ENCODE measurements at regions not wholly inside any gene's neighbourhood (a gene's known extent, or its start where the extent isn't known, plus 50 kb on each side); places are given as distances from the start of the nearest gene placed in this dataset.

DNA sequence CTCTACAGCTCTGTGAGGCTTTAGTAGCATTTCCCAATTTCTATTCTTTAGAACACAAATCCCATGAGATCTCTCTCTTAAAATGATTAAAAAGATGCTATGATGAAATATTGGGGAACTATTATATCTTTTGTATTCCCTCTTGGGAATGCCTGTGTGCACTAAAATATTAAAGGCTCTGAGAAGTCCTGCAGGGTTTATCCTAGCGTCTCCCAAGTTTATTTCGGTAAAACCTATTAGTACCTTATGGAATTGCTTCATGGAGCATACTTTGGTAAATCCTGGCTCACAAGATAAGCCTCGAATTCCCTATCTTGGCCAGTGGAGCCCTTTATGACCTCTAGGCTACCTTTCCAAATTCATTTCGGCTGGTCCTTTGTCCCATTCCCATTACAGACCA is 306.8 kb downstream of the VRK1 start:
- TF ChIP-seq CTCF (IDR thresholded peaks at IDR 0.05) (no peak), POLR2A (IDR thresholded peaks at IDR 0.05) (no peak)
